Neural progenitor cell (in vitro differentiated cells): ENCODE measurements at regions not wholly inside any gene's neighbourhood (a gene's known extent, or its start where the extent isn't known, plus 50 kb on each side); places are given as distances from the start of the nearest gene placed in this dataset.

Source experiments
- EZH2 ChIP-seq: fragments of 200-600 bp; sonication (generic); IDR thresholded peaks from 2 replicates; pipeline ENCODE4 v1.6.1; 2017; ENCODE audit warnings: antibody characterized with exemption, mild to moderate bottlenecking, moderate library complexity
- TF ChIP-seq, protein P1 (sequence below): fragments of 200-600 bp; sonication (generic); IDR thresholded peaks from 2 replicates; pipeline ENCODE4 v1.5.1; 2017; ENCODE audit warnings: antibody characterized with exemption, mild to moderate bottlenecking

DNA sequence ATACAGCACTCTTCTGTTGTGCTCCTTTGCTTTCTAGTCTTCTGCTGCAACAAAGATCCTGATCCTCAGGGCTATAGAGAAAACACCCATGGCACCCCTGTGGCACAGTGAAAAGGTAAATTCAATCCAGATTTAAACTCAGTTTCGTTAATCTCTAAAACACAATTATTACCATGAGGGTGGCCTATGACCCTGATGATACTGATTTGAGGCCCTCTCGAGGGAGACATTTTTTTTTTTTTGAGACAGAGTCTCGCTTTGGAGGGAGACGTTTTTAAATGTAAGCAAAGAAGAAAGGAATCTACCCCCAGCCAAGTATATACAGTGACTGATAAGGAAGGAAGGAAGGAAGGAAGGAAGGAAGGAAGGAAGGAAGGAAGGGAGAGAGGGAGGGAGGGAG lies 967.8 kb upstream of the DIAPH2 start:
- TF ChIP-seq, protein P1, sequence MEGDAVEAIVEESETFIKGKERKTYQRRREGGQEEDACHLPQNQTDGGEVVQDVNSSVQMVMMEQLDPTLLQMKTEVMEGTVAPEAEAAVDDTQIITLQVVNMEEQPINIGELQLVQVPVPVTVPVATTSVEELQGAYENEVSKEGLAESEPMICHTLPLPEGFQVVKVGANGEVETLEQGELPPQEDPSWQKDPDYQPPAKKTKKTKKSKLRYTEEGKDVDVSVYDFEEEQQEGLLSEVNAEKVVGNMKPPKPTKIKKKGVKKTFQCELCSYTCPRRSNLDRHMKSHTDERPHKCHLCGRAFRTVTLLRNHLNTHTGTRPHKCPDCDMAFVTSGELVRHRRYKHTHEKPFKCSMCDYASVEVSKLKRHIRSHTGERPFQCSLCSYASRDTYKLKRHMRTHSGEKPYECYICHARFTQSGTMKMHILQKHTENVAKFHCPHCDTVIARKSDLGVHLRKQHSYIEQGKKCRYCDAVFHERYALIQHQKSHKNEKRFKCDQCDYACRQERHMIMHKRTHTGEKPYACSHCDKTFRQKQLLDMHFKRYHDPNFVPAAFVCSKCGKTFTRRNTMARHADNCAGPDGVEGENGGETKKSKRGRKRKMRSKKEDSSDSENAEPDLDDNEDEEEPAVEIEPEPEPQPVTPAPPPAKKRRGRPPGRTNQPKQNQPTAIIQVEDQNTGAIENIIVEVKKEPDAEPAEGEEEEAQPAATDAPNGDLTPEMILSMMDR = no peak
- TF ChIP-seq EZH2 = no peak
